NCI-H1436 treated with DMSO at 0.1 percent for 48 hours (cell line): ENCODE measurements at regions not wholly inside any gene's neighbourhood (a gene's known extent, or its start where the extent isn't known, plus 50 kb on each side); places are given as distances from the start of the nearest gene placed in this dataset.

ENCODE experiments used
- DNase-seq: peaks from one replicate; lab custom pipeline; 2025; lab: John Stamatoyannopoulos, UW

- no peak for DNase-seq
These were observed 129.2 kb downstream of the RPS24 start for GRCh38 chr10:78162853-78163252.

- no peak for DNase-seq
These were observed 131.0 kb downstream of the RPS24 start for GRCh38 chr10:78164702-78165101.

- no peak for DNase-seq
These were observed 131.5 kb downstream of the RPS24 start for GRCh38 chr10:78165172-78165571.

- no peak for DNase-seq
These were observed 132.0 kb downstream of the RPS24 start for GRCh38 chr10:78165617-78166016.

- DNase-seq = no peak
These were observed 132.6 kb downstream of the RPS24 start for GRCh38 chr10:78166261-78166660.

- DNase-seq = no peak
These were observed 135.6 kb downstream of the RPS24 start for GRCh38 chr10:78169214-78169613.

- no peak for DNase-seq
These were observed 136.4 kb downstream of the RPS24 start for GRCh38 chr10:78170026-78170475.

- DNase-seq = no peak
These were observed 138.2 kb downstream of the RPS24 start for GRCh38 chr10:78171633-78172400.

GRCh38 chr10:78173360-78174015, 139.8 kb downstream of the RPS24 start:
- no peak for DNase-seq

- no peak for DNase-seq
These were observed 141.9 kb downstream of the RPS24 start for GRCh38 chr10:78175444-78176015.

- no peak for DNase-seq
These were observed 143.0 kb downstream of the RPS24 start for GRCh38 chr10:78176320-78177317.

- DNase-seq = no peak
These were observed 144.0 kb downstream of the RPS24 start for GRCh38 chr10:78177491-78178185.

GRCh38 chr10:78178397-78178796, 144.7 kb downstream of the RPS24 start:
- no peak for DNase-seq

GRCh38 chr10:78178940-78179339, 145.3 kb downstream of the RPS24 start:
- no peak for DNase-seq

- no peak for DNase-seq
These were observed 146.4 kb downstream of the RPS24 start for GRCh38 chr10:78179886-78180705.

- DNase-seq = no peak
These were observed 147.9 kb downstream of the RPS24 start for GRCh38 chr10:78181381-78182055.

- DNase-seq = no peak
These were observed 149.2 kb downstream of the RPS24 start for GRCh38 chr10:78182841-78183240.

GRCh38 chr10:78184851-78185692, 151.4 kb downstream of the RPS24 start:
- DNase-seq = no peak

GRCh38 chr10:78185693-78186055, 152.0 kb downstream of the RPS24 start:
- no peak for DNase-seq
